ENCODE measurements at regions not wholly inside any gene's neighbourhood (a gene's known extent, or its start where the extent isn't known, plus 50 kb on each side); places are given as distances from the start of the nearest gene placed in this dataset.
"Not testable (repeated sequence)": the region's sequence is repeated elsewhere in the genome, so short reads cannot be mapped to it uniquely, and the experiment has no call there.

DNA sequence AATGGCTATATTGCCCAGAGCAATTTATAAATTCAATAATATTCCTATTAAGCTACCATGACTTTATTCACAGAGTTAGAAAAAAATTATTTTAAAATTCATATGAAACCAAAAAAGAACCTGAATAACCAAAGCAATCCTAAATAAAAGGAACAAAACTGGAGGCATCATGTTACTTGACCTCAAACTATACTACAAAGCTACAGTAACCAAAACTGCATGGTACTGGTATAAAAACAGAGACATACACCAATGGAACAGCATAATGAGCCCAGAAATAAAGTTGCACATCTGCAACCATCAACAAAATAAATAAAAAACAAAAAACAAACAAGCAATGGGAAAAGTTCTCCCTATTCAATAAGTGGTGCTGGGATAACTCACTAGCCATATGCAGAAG lies 203.2 kb downstream of the RGS9 start:
- ATAC-seq (no peak), DNase-seq (no peak)
- intact Hi-C loops (cut with DNase I): no loop called here

DNA sequence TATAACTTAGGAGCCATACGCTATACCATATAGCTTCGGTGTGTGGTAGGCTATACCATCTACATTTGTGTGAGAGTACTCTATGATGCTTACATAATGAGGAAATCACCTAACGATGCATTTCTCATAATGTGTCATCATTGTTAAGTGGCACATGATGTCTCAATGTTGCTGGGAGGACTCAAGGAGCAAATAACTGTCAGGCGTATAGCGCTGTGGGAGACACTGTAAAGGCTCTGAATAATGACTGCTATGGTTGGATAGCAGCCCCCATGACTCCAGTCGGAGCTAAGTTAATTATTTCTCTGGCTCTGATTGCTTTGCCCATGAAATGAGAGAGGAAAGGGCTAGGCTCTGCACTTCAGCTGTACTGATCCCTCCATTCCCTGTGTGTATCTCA lies 197.2 kb downstream of the RGS9 start:
- intact Hi-C loops (cut with DNase I): no loop called here
- no peak for ATAC-seq
- no peak for DNase-seq

DNA sequence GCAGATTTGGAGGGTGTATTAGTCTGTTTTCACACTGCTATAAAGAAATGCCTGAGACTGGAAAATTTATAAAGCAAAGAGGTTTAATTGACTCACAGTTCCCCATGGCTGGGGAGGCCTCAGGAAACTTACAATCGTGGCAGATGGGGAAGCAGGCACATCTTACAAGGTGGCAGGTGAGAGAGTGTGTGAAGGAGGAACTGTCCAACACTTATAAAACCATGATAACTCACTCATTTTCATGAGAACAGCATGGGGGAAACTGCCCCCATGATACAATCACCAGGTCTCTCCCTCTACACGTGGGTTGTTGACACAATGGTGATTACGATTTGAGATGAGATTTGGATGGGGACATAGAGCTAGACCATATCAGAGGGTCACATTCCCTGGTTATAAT lies 195.6 kb downstream of the RGS9 start:
- DNase-seq: no peak
- intact Hi-C loops (cut with DNase I): no loop called here
- ATAC-seq: no peak

DNA sequence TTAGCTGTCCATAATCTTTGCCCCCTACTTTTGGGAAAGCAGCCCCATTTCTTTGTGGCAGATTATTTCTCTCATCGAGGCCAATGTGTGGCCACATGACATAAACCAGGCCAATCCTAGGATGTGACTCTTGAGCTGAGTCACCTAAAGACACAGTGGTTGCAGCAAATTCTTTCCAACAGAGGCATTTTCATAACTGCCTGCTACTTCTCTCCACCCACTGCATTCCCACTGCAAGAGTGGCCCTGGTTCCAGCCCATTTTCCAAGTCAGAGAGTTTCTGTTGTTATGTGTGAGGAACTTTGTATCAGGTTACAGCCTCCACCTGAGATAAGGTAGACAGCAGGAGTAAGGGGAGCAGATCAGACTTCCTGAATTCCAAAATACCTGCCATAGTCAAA lies 195.2 kb downstream of the RGS9 start:
- DNase-seq (no peak), ATAC-seq (no peak)
- intact Hi-C loops (cut with DNase I): no loop called here

DNA sequence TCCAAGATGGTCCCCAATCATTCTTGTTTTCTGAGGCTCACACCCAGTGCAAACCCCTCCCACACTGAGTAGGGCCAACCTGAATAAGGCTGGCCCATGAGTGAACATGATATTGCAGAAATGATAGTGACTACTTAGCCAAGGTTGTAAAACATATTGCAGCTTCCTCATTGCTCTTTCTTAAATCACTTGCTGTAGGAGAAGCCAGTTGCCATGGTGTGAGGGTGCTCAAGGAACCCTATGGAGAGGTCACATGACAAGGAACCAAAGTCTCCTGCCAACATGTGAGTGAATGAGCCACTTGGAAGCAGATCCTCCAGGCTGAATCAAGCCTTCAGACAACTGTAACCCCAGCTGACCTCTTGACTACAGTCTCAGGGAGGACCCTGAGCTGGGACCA lies 191.4 kb downstream of the RGS9 start:
- intact Hi-C loops (cut with DNase I): no loop called here
- DNase-seq (no peak), ATAC-seq (no peak)

- DNase-seq: peak; percentile 25
- intact Hi-C loops (cut with DNase I): no loop called here
- peak; percentile 82 to 96 for ATAC-seq
Observed at GRCh38 chr17:65324611-65325342, 187.6 kb downstream of the RGS9 start.

GRCh38 chr17:65323049-65323448 lies 185.9 kb downstream of the RGS9 start:
- ATAC-seq: no peak
- no peak for DNase-seq
- intact Hi-C loops (cut with DNase I): no loop called here

- DNase-seq (no peak), ATAC-seq (no peak)
- intact Hi-C loops (cut with DNase I): no loop called here
Observed at GRCh38 chr17:65320820-65321219, 183.7 kb downstream of the RGS9 start.

DNA sequence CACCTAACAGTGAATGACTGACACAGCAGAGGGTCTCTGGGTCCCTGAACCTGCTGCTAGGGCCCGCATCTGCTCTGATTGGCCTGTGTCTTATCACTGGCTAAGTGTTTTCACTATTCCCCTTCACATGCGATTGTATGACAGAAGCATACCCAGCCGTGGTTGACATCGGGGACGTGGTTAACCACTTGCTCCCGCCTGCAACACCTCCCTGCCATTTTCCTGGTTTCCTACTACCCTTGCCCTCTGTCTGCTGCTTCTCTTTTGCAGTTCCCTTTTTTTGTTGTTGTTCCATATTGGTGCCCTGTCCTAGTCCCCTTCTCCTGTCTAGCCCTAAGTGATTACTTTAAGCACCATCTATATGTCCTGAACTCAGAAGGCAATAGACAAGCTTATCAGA lies 177.0 kb downstream of the RGS9 start:
- intact Hi-C loops (cut with DNase I): no loop called here
- ATAC-seq (no peak), DNase-seq (no peak)

GRCh38 chr17:65312718-65313377 lies 175.7 kb downstream of the RGS9 start:
- ATAC-seq (no peak), DNase-seq (no peak)
- intact Hi-C loops (cut with DNase I): no loop called here

GRCh38 chr17:65311261-65311660 lies 174.1 kb downstream of the RGS9 start:
- DNase-seq (no peak), ATAC-seq (no peak)
- intact Hi-C loops (cut with DNase I): no loop called here

- DNase-seq (no peak), ATAC-seq (no peak)
- intact Hi-C loops (cut with DNase I): no loop called here
Observed at GRCh38 chr17:65307961-65308316, 170.8 kb downstream of the RGS9 start.

GRCh38 chr17:65307081-65307960 lies 170.2 kb downstream of the RGS9 start:
- no peak for ATAC-seq
- intact Hi-C loops (cut with DNase I): no loop called here
- DNase-seq: no peak

DNA sequence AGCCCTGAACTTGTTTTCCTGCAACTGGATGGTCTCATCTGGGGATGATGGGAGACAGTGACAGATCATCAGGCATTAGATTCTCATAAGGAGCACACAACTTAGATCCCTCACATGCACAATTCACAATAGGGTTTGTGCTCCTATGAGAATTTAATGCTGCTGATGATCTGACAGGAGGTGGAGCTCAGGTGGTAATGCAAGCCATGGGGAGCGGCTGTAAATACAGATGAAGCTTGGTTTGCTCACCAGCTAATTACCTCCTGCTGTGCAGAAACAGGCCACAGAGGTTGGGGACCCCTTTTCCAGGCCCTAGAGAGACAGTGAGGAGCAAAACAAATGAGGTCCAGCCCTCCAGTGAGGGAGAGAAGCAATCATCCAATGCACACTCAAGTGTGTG lies 168.6 kb downstream of the RGS9 start:
- ATAC-seq (no peak), DNase-seq (no peak)
- intact Hi-C loops (cut with DNase I): no loop called here

GRCh38 chr17:65305116-65305515 lies 167.9 kb downstream of the RGS9 start:
- ATAC-seq: no peak

DNA sequence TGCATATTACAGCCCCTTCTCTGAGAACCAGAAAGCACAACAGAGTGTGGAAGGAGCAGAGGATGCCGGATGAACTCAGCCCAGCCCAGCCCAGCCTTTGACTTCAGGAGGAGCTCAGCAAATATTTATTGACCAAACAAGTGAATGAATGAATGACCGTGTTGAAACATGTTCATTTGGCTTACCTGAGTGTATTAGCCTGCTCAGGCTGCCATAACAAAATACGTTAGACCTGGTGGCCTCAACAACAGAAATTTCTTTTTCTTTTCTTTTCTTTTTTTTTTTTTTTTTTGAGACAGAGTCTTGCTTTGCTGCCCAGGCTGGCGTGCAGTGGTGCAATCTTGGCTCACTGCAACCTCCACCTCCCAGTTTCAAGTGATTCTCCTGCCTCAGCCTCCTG lies 164.7 kb downstream of the RGS9 start:
- DNase-seq; ATAC-seq; intact Hi-C loops (cut with DNase I): not testable (repeated sequence)

More at GRCh38 chr17:65305116-65305515, 167.9 kb downstream of the RGS9 start:
- intact Hi-C loops (cut with DNase I): no loop called here
- no peak for DNase-seq

- ATAC-seq: no peak
- intact Hi-C loops (cut with DNase I): no loop called here
Observed at GRCh38 chr17:65301184-65301583, 164.0 kb downstream of the RGS9 start.

DNA sequence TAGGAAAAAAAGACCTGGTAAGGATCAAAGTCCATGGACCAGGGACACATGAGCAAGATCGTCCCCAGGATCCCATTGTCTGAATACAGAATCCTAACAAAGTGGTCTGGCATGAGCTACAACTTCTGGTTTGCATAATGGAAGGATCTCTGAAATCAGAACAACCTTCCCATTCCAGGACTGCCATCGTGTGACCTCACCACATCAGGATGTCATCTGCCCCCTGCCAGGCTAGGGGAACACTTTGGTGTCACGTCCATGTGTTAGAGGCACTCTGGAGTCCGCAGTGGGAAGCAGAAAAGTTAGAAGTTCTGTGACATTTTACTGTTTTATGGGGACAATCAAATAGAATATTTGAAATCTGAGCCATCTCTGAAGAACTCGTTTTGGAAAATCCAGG lies 160.7 kb downstream of the RGS9 start:
- DNase-seq (no peak), ATAC-seq (no peak)
- intact Hi-C loops (cut with DNase I): loop anchor here in 1 of 2 donors (10.0 kb wide), 1 partner anchor 867 kb away; no protein-coding TSS in a partner anchor

More at GRCh38 chr17:65301184-65301583, 164.0 kb downstream of the RGS9 start:
- DNase-seq: no peak

- no peak for ATAC-seq
- intact Hi-C loops (cut with DNase I): loop anchor here in 1 of 2 donors (10.0 kb wide), 1 partner anchor 867 kb away; no protein-coding TSS in a partner anchor
- DNase-seq: no peak
Observed at GRCh38 chr17:65297384-65297783, 160.2 kb downstream of the RGS9 start.

- ATAC-seq (peak; percentile 89 to 95), DNase-seq (peak; percentile 60)
- intact Hi-C loops (cut with DNase I): loop anchor here (5.0 to 10.0 kb wide), 3 partner anchors 263 to 873 kb away; no protein-coding TSS in a partner anchor
Observed at GRCh38 chr17:65294181-65294719, 157.1 kb downstream of the RGS9 start.
